Endodermal cell (in vitro differentiated cells): ENCODE measurements at regions not wholly inside any gene's neighbourhood (a gene's known extent, or its start where the extent isn't known, plus 50 kb on each side); places are given as distances from the start of the nearest gene placed in this dataset.

Experiments
- DNase-seq: peaks from one replicate; pipeline ENCODE4 v3.0.0-alpha.2; 2017
- H3K27ac ChIP-seq: 2 replicates; pipeline ENCODE4 v1.5.1; 2013; ENCODE audit warnings: mild to moderate bottlenecking, low read depth, low read length, moderate library complexity
- H3K27me3 ChIP-seq: 2 replicates; pipeline ENCODE4 v1.6.1; 2013; ENCODE audit warnings: mild to moderate bottlenecking, low read length, moderate library complexity; ENCODE audit not compliant: insufficient read depth, control insufficient read depth, poor library complexity, severe bottlenecking
- H3K36me3 ChIP-seq: 2 replicates; pipeline ENCODE4 v1.7.0; 2013; ENCODE audit warnings: mild to moderate bottlenecking, low read length, moderate library complexity; ENCODE audit not compliant: control insufficient read depth, insufficient read depth
- H3K4me1 ChIP-seq: one replicate; pipeline ENCODE4 v1.7.0; 2013; ENCODE audit warnings: low read length; ENCODE audit not compliant: control insufficient read depth, insufficient read depth
- H3K4me3 ChIP-seq: 2 replicates; pipeline ENCODE4 v1.5.1; 2013; ENCODE audit warnings: mild to moderate bottlenecking, low read length, moderate library complexity
- H3K9ac ChIP-seq: 2 replicates; pipeline ENCODE4 v1.6.1; 2013; ENCODE audit warnings: mild to moderate bottlenecking, low read length, moderate library complexity; ENCODE audit not compliant: poor library complexity, severe bottlenecking; ENCODE audit errors: extremely low read depth
- H3K9me3 ChIP-seq: 2 replicates; pipeline ENCODE4 v1.6.1; 2013; ENCODE audit warnings: mild to moderate bottlenecking, low read length, moderate library complexity; ENCODE audit not compliant: control insufficient read depth
- H3K27ac Mint-ChIP-seq: 2 replicates; pipeline ENCODE4 v1.8.0; 2020; ENCODE audit warnings: mixed read lengths
- H3K27me3 Mint-ChIP-seq: 2 replicates; pipeline ENCODE4 v1.8.0; 2021; ENCODE audit warnings: mild to moderate bottlenecking, mixed read lengths; ENCODE audit not compliant: insufficient read depth
- H3K36me3 Mint-ChIP-seq: 2 replicates; pipeline ENCODE4 v1.8.0; 2020; ENCODE audit warnings: low read depth, mixed read lengths
- H3K4me1 Mint-ChIP-seq: 2 replicates; pipeline ENCODE4 v1.8.0; 2020; ENCODE audit warnings: mixed read lengths
- H3K4me3 Mint-ChIP-seq: 2 replicates; pipeline ENCODE4 v1.8.0; 2020; ENCODE audit warnings: mild to moderate bottlenecking, moderate library complexity, mixed read lengths
- H3K9me3 Mint-ChIP-seq: 2 replicates; pipeline ENCODE4 v1.8.0; 2020; ENCODE audit warnings: mild to moderate bottlenecking, mixed read lengths
- CTCF ChIP-seq: fragments of 200-600 bp; sonication (generic); conservative IDR thresholded peaks from 2 replicates; pipeline ENCODE4 v1.5.0; 2021; ENCODE audit warnings: antibody characterized with exemption, mild to moderate bottlenecking
- WGBS, 2 experiments: methylation state at CpG; one replicate each; pipeline versions ENCODE4 v1.1.5 to v1.1.7; 2013; ENCODE audit warnings: missing lambda C conversion rate in 2 of 2, mixed read lengths in 1 of 2; ENCODE audit not compliant: insufficient coverage in 1 of 2, insufficient read length in 1 of 2; 5-methylcytosine and 5-hydroxymethylcytosine counted together

- peaks cover 6% of the 10 kb centered on the region for H3K4me1 Mint-ChIP-seq
- Histone ChIP-seq H3K36me3 (no peaks in the 10 kb centered on the region), H3K9ac (no peak overlapping the region), H3K27me3 (no peaks in the 10 kb centered on the region), H3K27ac (no peak overlapping the region), H3K4me1 (no peaks in the 10 kb centered on the region), H3K4me3 (no peak overlapping the region), H3K9me3 (peaks cover 12% of the 10 kb centered on the region)
- H3K9me3 Mint-ChIP-seq, result peaks cover 7% of the 10 kb centered on the region
- H3K27me3 Mint-ChIP-seq, result peaks cover 2% of the 10 kb centered on the region
- no peaks in the 10 kb centered on the region for H3K36me3 Mint-ChIP-seq
- no peak for TF ChIP-seq CTCF
- no peak overlapping the region for H3K27ac Mint-ChIP-seq
- no peak overlapping the region for H3K4me3 Mint-ChIP-seq
- 94 to 95% methylated on average over 2 to 5 of the region's 5 CpGs for WGBS, 2 experiments
- DNase-seq, result no peak
These were observed 222.6 kb upstream of the NFE2L3 start for GRCh38 chr7:25929448-25929847.

DNA sequence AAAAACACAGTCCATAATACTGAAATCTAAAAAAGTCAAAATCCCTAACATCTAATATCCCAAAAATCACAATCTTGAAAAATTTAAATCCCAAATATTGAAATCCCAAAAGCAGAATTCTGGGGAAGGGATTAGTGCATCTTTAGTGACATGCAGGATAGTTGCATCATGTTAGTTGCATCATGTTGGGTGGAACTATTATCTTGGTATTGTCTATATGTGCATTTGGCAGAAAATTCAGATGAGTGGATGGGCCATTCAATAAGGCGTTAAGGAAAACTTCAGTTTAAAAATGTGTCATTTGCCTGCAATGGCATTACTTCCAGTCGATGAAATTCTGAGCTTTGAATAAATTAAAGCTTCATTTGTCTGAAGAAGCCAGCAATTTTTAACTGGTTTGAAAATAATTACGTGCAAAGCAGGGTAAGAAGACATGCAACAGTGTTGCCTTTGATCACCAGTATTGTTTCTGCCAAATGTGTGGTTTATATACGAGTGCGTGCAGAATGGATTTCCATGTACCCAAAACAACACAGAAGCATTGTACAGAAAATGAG, 221.4 kb upstream of the NFE2L3 start:
- peaks cover 7% of the 10 kb centered on the region for H3K9me3 Mint-ChIP-seq
- peaks cover 7% of the 10 kb centered on the region for H3K27me3 Mint-ChIP-seq
- Histone ChIP-seq H3K36me3 (no peaks in the 10 kb centered on the region), H3K9ac (no peak overlapping the region), H3K4me1 (no peaks in the 10 kb centered on the region), H3K27ac (no peak overlapping the region), H3K9me3 (peaks cover 14% of the 10 kb centered on the region), H3K27me3 (no peaks in the 10 kb centered on the region), H3K4me3 (no peak overlapping the region)
- TF ChIP-seq CTCF, result no peak
- 90 to 91% methylated on average over 5 of the region's 5 CpGs for WGBS, 2 experiments
- H3K27ac Mint-ChIP-seq, result no peak overlapping the region
- H3K4me1 Mint-ChIP-seq, result peaks cover 6% of the 10 kb centered on the region
- no peaks in the 10 kb centered on the region for H3K36me3 Mint-ChIP-seq
- no peak overlapping the region for H3K4me3 Mint-ChIP-seq
- DNase-seq, result no peak

GRCh38 chr7:25931156-25931555, 220.8 kb upstream of the NFE2L3 start:
- H3K9me3 Mint-ChIP-seq, result peaks cover 7% of the 10 kb centered on the region
- peaks cover 6% of the 10 kb centered on the region for H3K4me1 Mint-ChIP-seq

More at GRCh38 chr7:25931156-25931555, 220.8 kb upstream of the NFE2L3 start:
- no peak for TF ChIP-seq CTCF
- DNase-seq, result no peak
- Mint-ChIP-seq H3K27me3 (peaks cover 7% of the 10 kb centered on the region), H3K36me3 (no peaks in the 10 kb centered on the region), H3K4me3 (no peak overlapping the region), H3K27ac (no peak overlapping the region)
- WGBS, 2 experiments, result 85% methylated on average over 1 of the region's 1 CpG; no CpG with 5 or more reads in 1 of the 2 experiments
- peaks cover 14% of the 10 kb centered on the region for H3K9me3 ChIP-seq
- no peak overlapping the region for H3K27ac ChIP-seq
- H3K4me1 ChIP-seq, result no peaks in the 10 kb centered on the region
- H3K4me3 ChIP-seq, result no peak overlapping the region
- H3K36me3 ChIP-seq, result no peaks in the 10 kb centered on the region
- no peaks in the 10 kb centered on the region for H3K27me3 ChIP-seq
- H3K9ac ChIP-seq, result no peak overlapping the region
